Choroid plexus epithelial cell (primary cell): ENCODE measurements at regions not wholly inside any gene's neighbourhood (a gene's known extent, or its start where the extent isn't known, plus 50 kb on each side); places are given as distances from the start of the nearest gene placed in this dataset.

ENCODE experiments used
- DNase-seq: peaks from one replicate; pipeline ENCODE4 v3.0.0-alpha.2; 2010; ENCODE audit warnings: low read depth
- H3K4me3 ChIP-seq: 2 replicates; pipeline ENCODE4 v1.5.1; 2011; ENCODE audit warnings: low read depth, mild to moderate bottlenecking, control low read depth, low read length, moderate library complexity
- TF ChIP-seq, protein P1 (sequence below): conservative IDR thresholded peaks from 2 replicates; pipeline ENCODE4 v1.5.1; 2011; ENCODE audit warnings: low read depth, mild to moderate bottlenecking, control low read depth, inconsistent platforms, low read length, moderate library complexity

DNA sequence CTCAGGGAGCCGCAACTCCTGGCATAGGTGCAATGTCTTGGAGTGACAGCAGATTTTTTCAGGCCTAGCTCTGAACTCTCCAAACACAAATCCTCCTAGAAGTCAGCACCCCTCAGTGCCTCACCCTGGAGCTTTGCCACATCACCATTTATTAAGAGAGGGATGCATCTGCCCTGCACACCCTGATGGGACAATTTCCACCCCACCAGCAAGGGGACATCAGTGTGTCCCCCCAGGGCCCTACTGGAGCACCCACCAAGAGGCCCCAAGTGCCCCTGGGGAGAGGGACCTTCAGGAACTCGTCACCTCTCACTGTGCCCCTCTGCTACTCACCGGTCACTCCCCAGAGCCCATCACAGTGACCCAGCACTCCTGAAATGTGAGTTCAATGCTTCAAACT, 144.7 kb downstream of the NDUFA10 start:
- TF ChIP-seq, protein P1, sequence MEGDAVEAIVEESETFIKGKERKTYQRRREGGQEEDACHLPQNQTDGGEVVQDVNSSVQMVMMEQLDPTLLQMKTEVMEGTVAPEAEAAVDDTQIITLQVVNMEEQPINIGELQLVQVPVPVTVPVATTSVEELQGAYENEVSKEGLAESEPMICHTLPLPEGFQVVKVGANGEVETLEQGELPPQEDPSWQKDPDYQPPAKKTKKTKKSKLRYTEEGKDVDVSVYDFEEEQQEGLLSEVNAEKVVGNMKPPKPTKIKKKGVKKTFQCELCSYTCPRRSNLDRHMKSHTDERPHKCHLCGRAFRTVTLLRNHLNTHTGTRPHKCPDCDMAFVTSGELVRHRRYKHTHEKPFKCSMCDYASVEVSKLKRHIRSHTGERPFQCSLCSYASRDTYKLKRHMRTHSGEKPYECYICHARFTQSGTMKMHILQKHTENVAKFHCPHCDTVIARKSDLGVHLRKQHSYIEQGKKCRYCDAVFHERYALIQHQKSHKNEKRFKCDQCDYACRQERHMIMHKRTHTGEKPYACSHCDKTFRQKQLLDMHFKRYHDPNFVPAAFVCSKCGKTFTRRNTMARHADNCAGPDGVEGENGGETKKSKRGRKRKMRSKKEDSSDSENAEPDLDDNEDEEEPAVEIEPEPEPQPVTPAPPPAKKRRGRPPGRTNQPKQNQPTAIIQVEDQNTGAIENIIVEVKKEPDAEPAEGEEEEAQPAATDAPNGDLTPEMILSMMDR = no peak
- no peak for DNase-seq

DNA sequence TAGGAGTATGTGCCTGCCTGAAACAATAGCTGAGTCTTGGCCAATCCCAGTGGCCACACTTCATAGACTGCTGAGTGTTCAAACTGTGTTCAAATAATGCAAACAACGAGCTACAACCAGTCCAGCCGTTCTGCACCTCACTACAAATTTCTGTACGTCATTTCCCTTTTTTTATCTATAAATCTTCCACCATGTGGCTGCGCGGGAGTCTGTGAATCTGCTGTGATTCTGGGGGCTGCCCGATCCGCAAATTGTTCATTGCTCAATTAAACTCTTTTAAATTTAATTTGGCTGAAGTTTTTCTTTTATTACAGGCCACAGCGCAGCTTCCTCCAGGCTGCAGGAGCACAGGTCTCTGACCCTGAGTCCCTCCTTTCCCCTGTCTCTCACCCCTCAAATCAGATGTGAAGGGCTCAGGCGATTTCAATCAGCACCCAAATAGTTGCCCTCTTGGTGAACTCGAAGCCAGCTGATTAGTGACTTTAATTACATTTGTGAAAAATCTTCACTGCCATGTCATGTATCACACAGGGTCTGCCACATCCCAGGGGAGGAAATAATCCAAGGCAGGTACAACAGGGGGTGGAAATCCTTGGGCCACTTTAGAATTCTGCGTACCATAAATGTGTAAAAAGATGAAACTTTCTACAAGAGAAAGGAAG, 145.6 kb downstream of the NDUFA10 start:
- no peak overlapping the region for H3K4me3 ChIP-seq
- no peak for DNase-seq
- TF ChIP-seq, protein P1 = no peak

More for the DNA sequence above, 144.7 kb downstream of the NDUFA10 start:
- no peak overlapping the region for H3K4me3 ChIP-seq

DNA sequence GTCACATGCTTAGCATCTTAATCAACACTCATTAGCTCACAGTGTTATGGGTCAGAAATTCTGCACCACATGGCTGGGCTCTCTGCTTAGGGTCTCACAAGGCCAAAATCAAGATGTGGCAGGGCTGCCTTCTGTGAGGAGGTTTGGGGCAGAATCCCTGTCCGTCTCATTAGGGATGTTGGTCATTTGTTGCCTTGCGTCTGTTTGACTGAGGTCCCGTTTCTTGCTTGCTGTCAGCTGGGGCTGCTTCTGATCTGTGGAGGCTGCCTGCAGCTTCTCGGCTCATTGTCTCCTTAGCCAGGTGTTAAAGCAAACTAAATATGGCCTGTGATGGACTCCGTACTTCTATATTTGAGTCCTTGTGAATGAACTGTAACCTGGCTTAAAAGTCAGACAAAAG, 146.5 kb downstream of the NDUFA10 start:
- H3K4me3 ChIP-seq = no peak overlapping the region
- TF ChIP-seq, protein P1 = no peak

DNA sequence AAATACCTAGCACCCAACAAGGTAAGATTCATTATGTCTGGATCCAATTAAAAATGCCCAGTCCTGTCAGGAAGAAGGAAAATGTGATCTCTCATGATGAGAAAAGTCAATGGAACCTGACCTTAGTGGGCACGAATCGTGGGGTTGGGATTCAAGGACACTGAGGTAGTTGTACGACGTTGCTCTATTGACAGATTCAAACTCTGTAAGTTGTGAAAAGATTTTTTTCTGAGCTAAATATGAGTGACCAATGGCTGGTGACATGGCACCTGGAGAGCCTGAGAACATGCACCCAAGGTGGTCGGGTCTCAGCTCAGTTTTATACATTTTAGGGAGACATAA, 148.2 kb downstream of the NDUFA10 start:
- H3K4me3 ChIP-seq = no peak overlapping the region
- TF ChIP-seq, protein P1 = no peak
- no peak for DNase-seq

More for the DNA sequence above, 146.5 kb downstream of the NDUFA10 start:
- no peak for DNase-seq

DNA sequence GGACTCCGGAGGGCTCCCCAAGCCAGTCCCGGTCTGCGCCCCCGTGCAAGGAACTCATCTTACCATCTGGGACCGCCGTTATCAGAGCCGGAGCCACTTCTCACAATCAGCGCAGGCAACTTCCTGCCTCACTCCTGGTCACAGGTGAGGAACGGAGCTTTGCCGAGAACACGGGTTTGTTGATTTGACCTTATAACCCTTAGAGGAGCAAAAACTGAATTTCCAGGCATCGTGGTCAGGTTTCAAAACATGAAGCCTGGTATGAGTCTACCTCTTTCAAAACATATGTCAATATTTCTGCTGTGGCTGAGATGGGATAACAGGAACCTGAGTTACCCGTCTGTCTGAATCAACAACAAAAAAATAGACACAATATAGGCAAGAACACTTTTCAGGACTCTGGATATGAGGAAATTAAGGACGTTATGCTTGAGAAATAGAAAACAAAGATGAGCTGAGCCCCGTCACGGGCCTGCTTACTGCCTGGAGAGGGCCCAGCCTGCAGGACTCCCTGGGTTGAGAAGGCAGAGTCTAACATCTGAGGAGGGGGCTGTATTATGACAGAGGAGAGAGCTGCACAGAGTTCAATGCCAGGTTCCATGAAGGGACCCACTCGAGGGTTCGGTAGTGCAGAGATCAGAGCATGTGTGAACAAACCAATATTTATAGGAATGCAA, 148.7 kb downstream of the NDUFA10 start:
- no peak overlapping the region for H3K4me3 ChIP-seq
- no peak for DNase-seq
- TF ChIP-seq, protein P1 = no peak

DNA sequence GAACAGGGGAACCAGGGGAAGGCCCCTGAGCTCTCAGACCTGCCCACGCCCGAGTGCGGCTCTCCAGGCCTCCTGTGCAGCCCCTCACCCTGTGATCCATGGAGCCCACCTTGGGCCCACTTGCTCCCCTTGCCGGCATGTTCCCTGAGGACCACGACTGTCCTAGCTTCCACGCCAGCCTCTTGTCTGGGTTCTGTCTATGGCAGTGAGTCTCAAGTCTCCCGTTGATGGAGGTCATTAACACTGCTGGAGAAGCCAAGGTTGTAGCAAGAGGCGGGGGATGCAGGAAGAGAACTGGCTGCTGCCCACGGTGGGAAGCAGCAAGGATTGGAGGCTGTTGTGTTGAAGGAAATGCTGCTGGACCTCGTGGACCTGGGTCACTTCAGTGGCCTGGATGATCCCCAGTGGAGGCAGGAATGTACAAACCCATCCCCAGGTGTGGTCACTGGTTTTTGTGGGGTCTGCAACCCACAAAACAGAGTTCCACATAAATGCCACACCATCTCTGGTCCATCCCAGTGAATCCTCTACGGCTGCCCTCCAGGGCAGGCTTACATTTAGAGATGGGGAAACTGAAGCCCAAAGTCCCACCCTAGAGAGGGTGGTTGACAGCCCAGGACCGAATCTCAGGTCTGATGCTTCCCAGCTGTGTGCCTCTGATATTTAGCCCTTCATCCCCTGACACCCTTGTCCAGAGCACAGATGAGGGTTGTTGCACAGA, 150.3 kb downstream of the NDUFA10 start:
- H3K4me3 ChIP-seq = no peak overlapping the region
- DNase-seq = no peak
- TF ChIP-seq, protein P1 = no peak
